ENCODE measurements at regions not wholly inside any gene's neighbourhood (a gene's known extent, or its start where the extent isn't known, plus 50 kb on each side); places are given as distances from the start of the nearest gene placed in this dataset.

GRCh38 chr3:68234076-68234780 is 579.8 kb upstream of the SUCLG2 start:
- intact Hi-C loops (cut with DNase I): no loop called here
- Histone ChIP-seq H3K4me1 (replicated peaks in 1 of 2) (no peaks in the 10 kb centered on the region), H3K9me3 (replicated peaks in 1 of 3) (no peaks in the 10 kb centered on the region), H3K36me3 (replicated peaks in 1 of 2) (no peaks in the 10 kb centered on the region), H3K27me3 (no peaks in the 10 kb centered on the region), H3K4me3 (no peak overlapping the region), H3K27ac (no peak overlapping the region)
- DNase-seq: no peak
- TF ChIP-seq CTCF (IDR thresholded peaks at IDR 0.05) (no peak), POLR2A (IDR thresholded peaks at IDR 0.05) (no peak)
- WGBS, 4 donors: 75 to 78% (median 76%) methylated on average over 8 of the region's 8 CpGs

GRCh38 chr3:68228856-68229255 is 574.4 kb upstream of the SUCLG2 start:
- intact Hi-C loops (cut with DNase I): no loop called here

GRCh38 chr3:68220832-68221231 is 566.4 kb upstream of the SUCLG2 start:
- no peaks in the 10 kb centered on the region for H3K4me1 ChIP-seq (replicated peaks in 1 of 2)
- intact Hi-C loops (cut with DNase I): no loop called here
- H3K9me3 ChIP-seq (replicated peaks in 1 of 3): no peaks in the 10 kb centered on the region
- H3K27ac ChIP-seq: no peak overlapping the region
- TF ChIP-seq CTCF (IDR thresholded peaks at IDR 0.05): no peak
- TF ChIP-seq POLR2A (IDR thresholded peaks at IDR 0.05): no peak
- no peak overlapping the region for H3K4me3 ChIP-seq
- no peaks in the 10 kb centered on the region for H3K36me3 ChIP-seq (replicated peaks in 1 of 2)
- no peaks in the 10 kb centered on the region for H3K27me3 ChIP-seq
- no peak for DNase-seq
- 58 to 82% (median 78%) methylated on average over 2 of the region's 2 CpGs for WGBS, 4 donors

More at GRCh38 chr3:68228856-68229255, 574.4 kb upstream of the SUCLG2 start:
- no peak for DNase-seq
- Histone ChIP-seq H3K9me3 (replicated peaks in 1 of 3) (no peaks in the 10 kb centered on the region), H3K36me3 (replicated peaks in 1 of 2) (no peaks in the 10 kb centered on the region), H3K4me3 (no peak overlapping the region), H3K27ac (no peak overlapping the region), H3K4me1 (replicated peaks in 1 of 2) (no peaks in the 10 kb centered on the region), H3K27me3 (no peaks in the 10 kb centered on the region)
- no peak for TF ChIP-seq POLR2A (IDR thresholded peaks at IDR 0.05)
- no peak for TF ChIP-seq CTCF (IDR thresholded peaks at IDR 0.05)
- 47 to 74% (median 63%) methylated on average over 1 of the region's 1 CpG for WGBS, 4 donors

GRCh38 chr3:68211637-68212036 is 557.2 kb upstream of the SUCLG2 start:
- no peaks in the 10 kb centered on the region for H3K36me3 ChIP-seq (replicated peaks in 1 of 2)
- no peaks in the 10 kb centered on the region for H3K27me3 ChIP-seq
- no peaks in the 10 kb centered on the region for H3K4me1 ChIP-seq (replicated peaks in 1 of 2)
- intact Hi-C loops (cut with DNase I): no loop called here
- DNase-seq: no peak
- 57 to 76% (median 71%) methylated on average over 1 of the region's 1 CpG for WGBS, 4 donors
- TF ChIP-seq CTCF (IDR thresholded peaks at IDR 0.05) (no peak), POLR2A (IDR thresholded peaks at IDR 0.05) (no peak)
- no peak overlapping the region for H3K4me3 ChIP-seq
- no peak overlapping the region for H3K27ac ChIP-seq
- no peaks in the 10 kb centered on the region for H3K9me3 ChIP-seq (replicated peaks in 1 of 3)
